Mucosa of descending colon (tissue), 3 donors: ENCODE measurements at regions not wholly inside any gene's neighbourhood (a gene's known extent, or its start where the extent isn't known, plus 50 kb on each side); places are given as distances from the start of the nearest gene placed in this dataset.

Source experiments
- ATAC-seq: fragments of 200-7000 bp; cut with Tn5 transposase; one replicate; pipeline ENCODE4 v1.9.1; 2020; ENCODE audit warnings: mild to moderate bottlenecking, moderate library complexity
- DNase-seq, 3 donors: peaks; one replicate each; pipeline ENCODE4 v3.0.0-alpha.2; 2020
- H3K36me3 ChIP-seq: fragments of 200-600 bp; one replicate; pipeline ENCODE4 v1.8.0; 2021; ENCODE audit warnings: low read depth, mild to moderate bottlenecking
- H3K4me1 ChIP-seq: fragments of 200-600 bp; one replicate; pipeline ENCODE4 v1.8.0; 2021; ENCODE audit warnings: low read depth, mild to moderate bottlenecking
- H3K4me3 ChIP-seq: fragments of 200-600 bp; one replicate; pipeline ENCODE4 v1.8.0; 2021; ENCODE audit warnings: mild to moderate bottlenecking
- H3K9me3 ChIP-seq: fragments of 200-600 bp; one replicate; pipeline ENCODE4 v1.8.0; 2021; ENCODE audit warnings: mild to moderate bottlenecking
- intact Hi-C, 2 donors: fragments of 100-400 bp; cut with DNase I in 1 of 2; cut with micrococcal nuclease in 1 of 2; formaldehyde crosslinking; loops; one replicate each; pipeline versions ENCODE4 v1.11.0 to v1.11.1; 2022; cut with DNase I, micrococcal nuclease
- TF ChIP-seq, protein P1 (sequence below): fragments of 200-600 bp; IDR thresholded peaks from one replicate; pipeline ENCODE4 v1.8.0; 2022; ENCODE audit warnings: antibody characterized with exemption, mild to moderate bottlenecking
- donor health status: DM: no; HTN: no; CAD: no; lungs with moderate emphysema.
- donor health status: DM: no; HTN: no; CAD: no.
- donor health status: DM: no; HTN: yes; CAD: no.

DNA sequence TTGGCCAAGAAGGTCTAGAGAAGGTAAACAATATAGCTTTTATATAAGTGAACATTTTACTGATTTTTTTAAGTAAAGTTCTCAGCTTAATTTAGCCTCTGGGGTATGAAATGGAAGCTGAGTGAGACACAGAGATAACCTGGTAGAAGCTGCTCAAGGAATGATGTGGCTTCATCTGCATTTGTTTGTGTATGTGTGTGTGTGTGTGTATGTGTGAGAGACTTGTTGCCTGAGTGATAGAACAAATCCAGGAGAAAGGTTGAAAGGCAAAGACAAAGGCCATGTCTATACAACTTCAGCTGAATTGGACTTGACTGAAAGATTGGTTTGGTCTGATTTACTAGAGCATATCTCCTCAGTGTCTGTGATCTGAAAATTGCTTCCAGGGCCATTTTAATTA is 63.6 kb downstream of the PCDH7 start:
- H3K4me1 ChIP-seq: no peaks in the 10 kb centered on the region
- ATAC-seq (no peak), DNase-seq (no peak)
- H3K4me3 ChIP-seq: no peak overlapping the region
- no peaks in the 10 kb centered on the region for H3K36me3 ChIP-seq
- TF ChIP-seq, protein P1, sequence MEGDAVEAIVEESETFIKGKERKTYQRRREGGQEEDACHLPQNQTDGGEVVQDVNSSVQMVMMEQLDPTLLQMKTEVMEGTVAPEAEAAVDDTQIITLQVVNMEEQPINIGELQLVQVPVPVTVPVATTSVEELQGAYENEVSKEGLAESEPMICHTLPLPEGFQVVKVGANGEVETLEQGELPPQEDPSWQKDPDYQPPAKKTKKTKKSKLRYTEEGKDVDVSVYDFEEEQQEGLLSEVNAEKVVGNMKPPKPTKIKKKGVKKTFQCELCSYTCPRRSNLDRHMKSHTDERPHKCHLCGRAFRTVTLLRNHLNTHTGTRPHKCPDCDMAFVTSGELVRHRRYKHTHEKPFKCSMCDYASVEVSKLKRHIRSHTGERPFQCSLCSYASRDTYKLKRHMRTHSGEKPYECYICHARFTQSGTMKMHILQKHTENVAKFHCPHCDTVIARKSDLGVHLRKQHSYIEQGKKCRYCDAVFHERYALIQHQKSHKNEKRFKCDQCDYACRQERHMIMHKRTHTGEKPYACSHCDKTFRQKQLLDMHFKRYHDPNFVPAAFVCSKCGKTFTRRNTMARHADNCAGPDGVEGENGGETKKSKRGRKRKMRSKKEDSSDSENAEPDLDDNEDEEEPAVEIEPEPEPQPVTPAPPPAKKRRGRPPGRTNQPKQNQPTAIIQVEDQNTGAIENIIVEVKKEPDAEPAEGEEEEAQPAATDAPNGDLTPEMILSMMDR: no peak
- H3K9me3 ChIP-seq: no peaks in the 10 kb centered on the region
- intact Hi-C loops: no loop called here

GRCh38 chr4:30789219-30789671 is 69.1 kb downstream of the PCDH7 start:
- TF ChIP-seq, protein P1: no peak
- ATAC-seq (peak; percentile 15), DNase-seq (no peak)
- intact Hi-C loops: no loop called here
- H3K4me3 ChIP-seq: no peak overlapping the region
- H3K36me3 ChIP-seq: no peaks in the 10 kb centered on the region
- no peaks in the 10 kb centered on the region for H3K9me3 ChIP-seq
- H3K4me1 ChIP-seq: no peaks in the 10 kb centered on the region

DNA sequence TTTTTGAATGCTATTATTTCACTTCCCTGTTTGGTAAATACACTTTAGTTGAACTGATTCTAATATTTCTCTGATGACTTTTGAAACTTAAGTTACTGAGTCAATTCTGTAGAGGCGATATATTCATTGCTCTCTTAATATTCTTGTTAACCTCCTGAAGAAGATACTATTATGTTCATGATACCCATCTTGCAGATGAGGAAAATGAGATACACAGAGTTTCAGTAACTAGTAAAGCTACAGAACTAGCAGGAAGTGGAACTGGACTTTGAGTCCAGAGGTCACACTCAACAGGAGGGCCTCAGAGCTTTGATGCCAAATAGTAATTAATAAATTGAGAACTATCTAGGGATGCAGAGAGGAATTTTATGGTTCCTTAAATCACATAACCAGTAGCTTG is 70.0 kb downstream of the PCDH7 start:
- H3K36me3 ChIP-seq: no peaks in the 10 kb centered on the region
- ATAC-seq: no peak
- DNase-seq: no peak
- no peaks in the 10 kb centered on the region for H3K4me1 ChIP-seq
- no peaks in the 10 kb centered on the region for H3K9me3 ChIP-seq
- intact Hi-C loops: no loop called here
- no peak overlapping the region for H3K4me3 ChIP-seq
- TF ChIP-seq, protein P1: no peak

- H3K9me3 ChIP-seq: no peaks in the 10 kb centered on the region
- intact Hi-C loops: no loop called here
Measured at GRCh38 chr4:30790998-30791397, 70.8 kb downstream of the PCDH7 start.

GRCh38 chr4:30792601-30793000 is 72.4 kb downstream of the PCDH7 start:
- Histone ChIP-seq H3K9me3 (no peaks in the 10 kb centered on the region), H3K4me3 (no peak overlapping the region), H3K4me1 (no peaks in the 10 kb centered on the region), H3K36me3 (no peaks in the 10 kb centered on the region)
- intact Hi-C loops: no loop called here
- DNase-seq (no peak), ATAC-seq (no peak)
- TF ChIP-seq, protein P1: no peak

More at GRCh38 chr4:30790998-30791397, 70.8 kb downstream of the PCDH7 start:
- TF ChIP-seq, protein P1: no peak
- Histone ChIP-seq H3K4me1 (no peaks in the 10 kb centered on the region), H3K36me3 (no peaks in the 10 kb centered on the region), H3K4me3 (no peak overlapping the region)
- ATAC-seq (no peak), DNase-seq (no peak)

- Histone ChIP-seq H3K9me3 (no peaks in the 10 kb centered on the region), H3K4me3 (no peak overlapping the region), H3K36me3 (no peaks in the 10 kb centered on the region), H3K4me1 (no peaks in the 10 kb centered on the region)
- TF ChIP-seq, protein P1: no peak
- DNase-seq (no peak), ATAC-seq (no peak)
- intact Hi-C loops: no loop called here
Measured at GRCh38 chr4:30801876-30802275, 81.7 kb downstream of the PCDH7 start.
